Neural cell (in vitro differentiated cells): ENCODE measurements at regions not wholly inside any gene's neighbourhood (a gene's known extent, or its start where the extent isn't known, plus 50 kb on each side); places are given as distances from the start of the nearest gene placed in this dataset.

ENCODE experiments used
- H2AFZ ChIP-seq: fragments of 200-600, 300-800 bp; sonication (generic), shearing (Covaris generic); 2 replicates; pipeline ENCODE4 v1.6.0; 2014; ENCODE audit warnings: low read depth, mild to moderate bottlenecking, antibody characterized with exemption, low read length, moderate library complexity
- H3F3A ChIP-seq: fragments of 200-600 bp; shearing (Covaris generic); 2 replicates; pipeline ENCODE4 v1.6.1; 2016; ENCODE audit warnings: mild to moderate bottlenecking, moderate library complexity, mixed read lengths, antibody characterized with exemption, low read length; ENCODE audit not compliant: insufficient read depth, poor library complexity, severe bottlenecking
- H3K27ac ChIP-seq: fragments of 200-600, 300-800 bp; sonication (generic), shearing (Covaris generic); 2 replicates; pipeline ENCODE4 v1.5.1; 2014; ENCODE audit warnings: mild to moderate bottlenecking, low read length, moderate library complexity
- H3K27me3 ChIP-seq: fragments of 300-800, 200-600 bp; sonication (generic), shearing (Covaris generic); 2 replicates; pipeline ENCODE4 v1.6.0; 2014; ENCODE audit warnings: mild to moderate bottlenecking, low read depth, low read length, moderate library complexity; ENCODE audit not compliant: insufficient read depth
- H3K36me3 ChIP-seq: fragments of 300-800, 200-600 bp; sonication (generic), shearing (Covaris generic); 2 replicates; pipeline ENCODE4 v1.5.1; 2014; ENCODE audit warnings: mild to moderate bottlenecking, antibody characterized with exemption, low read length, moderate library complexity; ENCODE audit not compliant: insufficient read depth
- H3K4me2 ChIP-seq: fragments of 300-800, 200-600 bp; sonication (generic), shearing (Covaris generic); 2 replicates; pipeline ENCODE4 v1.6.0; 2014; ENCODE audit warnings: mild to moderate bottlenecking, low read length
- H3K4me3 ChIP-seq: fragments of 300-800, 200-600 bp; sonication (generic), shearing (Covaris generic); 2 replicates; pipeline ENCODE4 v1.5.1; 2014; ENCODE audit warnings: mild to moderate bottlenecking, low read length, moderate library complexity
- H3K79me2 ChIP-seq: fragments of 200-600 bp; shearing (Covaris generic); replicated peaks from 2 replicates; pipeline ENCODE4 v1.6.0; 2014; ENCODE audit warnings: mild to moderate bottlenecking, low read length, moderate library complexity; ENCODE audit not compliant: insufficient read depth
- H3K9ac ChIP-seq: fragments of 300-800, 200-600 bp; sonication (generic), shearing (Covaris generic); 2 replicates; pipeline ENCODE4 v1.6.1; 2016; ENCODE audit warnings: mild to moderate bottlenecking, low read length, mixed read lengths
- H3K9me2 ChIP-seq: fragments of 200-600 bp; shearing (Covaris generic); 2 replicates; pipeline ENCODE4 v1.6.1; 2016; ENCODE audit warnings: mild to moderate bottlenecking, low read length, mixed read lengths; ENCODE audit not compliant: insufficient read depth
- H3K9me3 ChIP-seq: fragments of 200-600, 300-800 bp; sonication (generic), shearing (Covaris generic); 2 replicates; pipeline ENCODE4 v1.6.1; 2016; ENCODE audit warnings: mild to moderate bottlenecking, mixed run types, low read length, moderate library complexity, mixed read lengths
- H4K20me1 ChIP-seq: fragments of 200-600 bp; shearing (Covaris generic); 2 replicates; pipeline ENCODE4 v1.6.1; 2016; ENCODE audit warnings: mild to moderate bottlenecking, mixed run types; ENCODE audit not compliant: insufficient read depth
- EP300 ChIP-seq: fragments of 450-650 bp; conservative IDR thresholded peaks from 2 replicates; pipeline ENCODE4 v1.6.1; 2014; ENCODE audit warnings: antibody characterized with exemption, mild to moderate bottlenecking, moderate library complexity; ENCODE audit not compliant: poor library complexity, severe bottlenecking
- EZH2 ChIP-seq: fragments of 200-600, 300-800 bp; shearing (Covaris generic), sonication (generic); IDR thresholded peaks from 2 replicates; pipeline ENCODE4 v1.6.1; 2014; ENCODE audit warnings: antibody characterized with exemption, low read length, borderline replicate concordance, mild to moderate bottlenecking; ENCODE audit not compliant: insufficient read depth, poor library complexity, severe bottlenecking
- MXI1 ChIP-seq: fragments of 450-650 bp; conservative IDR thresholded peaks from 2 replicates; pipeline ENCODE4 v1.6.1; 2014; ENCODE audit warnings: antibody characterized with exemption, mild to moderate bottlenecking; ENCODE audit not compliant: poor library complexity, severe bottlenecking
- POLR2AphosphoS5 ChIP-seq: IDR thresholded peaks from 2 replicates; pipeline ENCODE4 v1.6.1; 2012
- RAD21 ChIP-seq: fragments of 450-650 bp; conservative IDR thresholded peaks from 2 replicates; pipeline ENCODE4 v1.6.1; 2014; ENCODE audit warnings: antibody characterized with exemption, mild to moderate bottlenecking, moderate library complexity
- SMC3 ChIP-seq: fragments of 450-650 bp; conservative IDR thresholded peaks from 2 replicates; pipeline ENCODE4 v1.6.1; 2014; ENCODE audit warnings: antibody characterized with exemption, mild to moderate bottlenecking, moderate library complexity; ENCODE audit not compliant: poor library complexity
- TAF1 ChIP-seq: IDR thresholded peaks from 2 replicates; pipeline ENCODE4 v1.6.1; 2012; ENCODE audit warnings: low read depth
- TF ChIP-seq, protein P1 (sequence below): IDR thresholded peaks from 2 replicates; pipeline ENCODE4 v1.6.1; 2012; ENCODE audit warnings: borderline replicate concordance
- TF ChIP-seq, protein P2 (sequence below): fragments of 450-650 bp; IDR thresholded peaks from 2 replicates; pipeline ENCODE4 v1.5.1; 2014; ENCODE audit warnings: antibody characterized with exemption, mild to moderate bottlenecking, moderate library complexity; ENCODE audit not compliant: poor library complexity, severe bottlenecking

DNA sequence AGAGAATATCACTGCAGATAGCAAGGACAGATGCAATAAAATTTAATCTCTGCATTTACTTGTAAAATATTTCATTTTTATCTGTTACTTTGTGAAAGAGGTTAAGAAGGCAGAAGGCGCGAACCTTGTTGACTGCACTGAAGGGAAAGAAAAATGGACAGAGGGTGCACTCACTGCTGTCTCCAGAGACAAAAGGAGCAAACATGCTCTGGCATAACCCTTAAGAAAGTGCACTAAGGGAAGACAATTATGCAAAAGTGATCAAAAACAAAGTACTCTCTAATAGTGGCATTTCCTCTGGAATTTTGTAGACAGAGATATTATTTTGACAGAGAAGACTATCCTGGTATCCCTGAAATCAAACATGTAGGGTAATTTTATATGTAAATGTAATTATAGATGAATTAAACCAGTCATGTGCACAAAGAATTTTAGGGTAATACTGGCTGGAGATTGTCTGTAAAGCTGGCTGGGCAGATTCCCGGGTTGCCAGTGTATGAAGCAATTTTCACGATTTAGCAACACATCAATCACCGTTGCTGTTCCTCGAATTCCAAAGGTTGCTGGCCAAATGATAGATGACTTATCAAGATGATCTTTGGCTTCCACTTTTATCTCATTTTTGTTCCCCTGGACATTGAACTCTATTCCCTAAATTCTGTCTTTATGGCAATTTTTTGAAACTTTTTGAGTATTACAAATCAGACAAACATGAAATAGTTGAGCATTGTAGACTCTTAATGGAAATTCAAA, 1176.9 kb downstream of the SUCLG1 start:
- Histone ChIP-seq H3K4me3 (no peak overlapping the region), H3F3A (no peaks in the 10 kb centered on the region), H4K20me1 (no peaks in the 10 kb centered on the region), H3K27me3 (no peaks in the 10 kb centered on the region), H3K4me2 (no peak overlapping the region), H2AFZ (no peak overlapping the region), H3K9me3 (no peaks in the 10 kb centered on the region), H3K36me3 (no peaks in the 10 kb centered on the region), H3K9me2 (no peaks in the 10 kb centered on the region), H3K27ac (no peak overlapping the region), H3K79me2 (no peaks in the 10 kb centered on the region), H3K9ac (no peak overlapping the region)
- no peak for TF ChIP-seq EZH2
- TF ChIP-seq EP300, result no peak
- TF ChIP-seq POLR2AphosphoS5, result no peak
- no peak for TF ChIP-seq RAD21
- TF ChIP-seq MXI1, result no peak
- no peak for TF ChIP-seq TAF1
- no peak for TF ChIP-seq SMC3
- TF ChIP-seq, protein P1, sequence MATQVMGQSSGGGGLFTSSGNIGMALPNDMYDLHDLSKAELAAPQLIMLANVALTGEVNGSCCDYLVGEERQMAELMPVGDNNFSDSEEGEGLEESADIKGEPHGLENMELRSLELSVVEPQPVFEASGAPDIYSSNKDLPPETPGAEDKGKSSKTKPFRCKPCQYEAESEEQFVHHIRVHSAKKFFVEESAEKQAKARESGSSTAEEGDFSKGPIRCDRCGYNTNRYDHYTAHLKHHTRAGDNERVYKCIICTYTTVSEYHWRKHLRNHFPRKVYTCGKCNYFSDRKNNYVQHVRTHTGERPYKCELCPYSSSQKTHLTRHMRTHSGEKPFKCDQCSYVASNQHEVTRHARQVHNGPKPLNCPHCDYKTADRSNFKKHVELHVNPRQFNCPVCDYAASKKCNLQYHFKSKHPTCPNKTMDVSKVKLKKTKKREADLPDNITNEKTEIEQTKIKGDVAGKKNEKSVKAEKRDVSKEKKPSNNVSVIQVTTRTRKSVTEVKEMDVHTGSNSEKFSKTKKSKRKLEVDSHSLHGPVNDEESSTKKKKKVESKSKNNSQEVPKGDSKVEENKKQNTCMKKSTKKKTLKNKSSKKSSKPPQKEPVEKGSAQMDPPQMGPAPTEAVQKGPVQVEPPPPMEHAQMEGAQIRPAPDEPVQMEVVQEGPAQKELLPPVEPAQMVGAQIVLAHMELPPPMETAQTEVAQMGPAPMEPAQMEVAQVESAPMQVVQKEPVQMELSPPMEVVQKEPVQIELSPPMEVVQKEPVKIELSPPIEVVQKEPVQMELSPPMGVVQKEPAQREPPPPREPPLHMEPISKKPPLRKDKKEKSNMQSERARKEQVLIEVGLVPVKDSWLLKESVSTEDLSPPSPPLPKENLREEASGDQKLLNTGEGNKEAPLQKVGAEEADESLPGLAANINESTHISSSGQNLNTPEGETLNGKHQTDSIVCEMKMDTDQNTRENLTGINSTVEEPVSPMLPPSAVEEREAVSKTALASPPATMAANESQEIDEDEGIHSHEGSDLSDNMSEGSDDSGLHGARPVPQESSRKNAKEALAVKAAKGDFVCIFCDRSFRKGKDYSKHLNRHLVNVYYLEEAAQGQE, result no peak
- TF ChIP-seq, protein P2, sequence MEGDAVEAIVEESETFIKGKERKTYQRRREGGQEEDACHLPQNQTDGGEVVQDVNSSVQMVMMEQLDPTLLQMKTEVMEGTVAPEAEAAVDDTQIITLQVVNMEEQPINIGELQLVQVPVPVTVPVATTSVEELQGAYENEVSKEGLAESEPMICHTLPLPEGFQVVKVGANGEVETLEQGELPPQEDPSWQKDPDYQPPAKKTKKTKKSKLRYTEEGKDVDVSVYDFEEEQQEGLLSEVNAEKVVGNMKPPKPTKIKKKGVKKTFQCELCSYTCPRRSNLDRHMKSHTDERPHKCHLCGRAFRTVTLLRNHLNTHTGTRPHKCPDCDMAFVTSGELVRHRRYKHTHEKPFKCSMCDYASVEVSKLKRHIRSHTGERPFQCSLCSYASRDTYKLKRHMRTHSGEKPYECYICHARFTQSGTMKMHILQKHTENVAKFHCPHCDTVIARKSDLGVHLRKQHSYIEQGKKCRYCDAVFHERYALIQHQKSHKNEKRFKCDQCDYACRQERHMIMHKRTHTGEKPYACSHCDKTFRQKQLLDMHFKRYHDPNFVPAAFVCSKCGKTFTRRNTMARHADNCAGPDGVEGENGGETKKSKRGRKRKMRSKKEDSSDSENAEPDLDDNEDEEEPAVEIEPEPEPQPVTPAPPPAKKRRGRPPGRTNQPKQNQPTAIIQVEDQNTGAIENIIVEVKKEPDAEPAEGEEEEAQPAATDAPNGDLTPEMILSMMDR, result no peak

DNA sequence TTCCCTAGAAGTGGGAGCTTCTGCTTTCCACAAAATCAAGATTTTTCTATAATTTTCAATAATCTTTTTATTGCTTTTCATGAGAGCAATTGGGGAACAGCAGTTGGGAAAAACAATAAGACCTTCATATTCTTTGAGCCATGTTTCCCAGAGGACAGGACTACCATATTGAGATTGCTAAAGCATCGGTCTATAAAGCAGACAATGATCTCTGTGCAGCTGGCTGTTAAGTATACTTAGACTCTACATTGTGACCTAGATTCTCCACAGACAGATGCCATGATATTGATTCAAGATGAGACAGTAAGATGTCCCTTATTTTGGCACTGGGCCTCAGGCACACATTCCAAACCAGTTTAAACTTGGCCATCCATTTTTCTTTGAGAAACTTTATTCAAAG, 1178.7 kb downstream of the SUCLG1 start:
- H3K4me2 ChIP-seq, result no peak overlapping the region
- no peak overlapping the region for H3K9ac ChIP-seq
- no peak overlapping the region for H3K4me3 ChIP-seq
- no peaks in the 10 kb centered on the region for H3K36me3 ChIP-seq
- no peaks in the 10 kb centered on the region for H4K20me1 ChIP-seq
- H3F3A ChIP-seq, result no peaks in the 10 kb centered on the region
- H2AFZ ChIP-seq, result no peak overlapping the region
- H3K9me3 ChIP-seq, result no peaks in the 10 kb centered on the region
- TF ChIP-seq POLR2AphosphoS5 (no peak), MXI1 (no peak), SMC3 (no peak), EZH2 (no peak), TAF1 (no peak), RAD21 (no peak), EP300 (no peak)
- TF ChIP-seq, protein P1, result no peak
- TF ChIP-seq, protein P2, result no peak
- H3K27ac ChIP-seq, result no peak overlapping the region
- H3K9me2 ChIP-seq, result no peaks in the 10 kb centered on the region
- no peaks in the 10 kb centered on the region for H3K79me2 ChIP-seq
- H3K27me3 ChIP-seq, result no peaks in the 10 kb centered on the region
